ENCODE measurements at regions not wholly inside any gene's neighbourhood (a gene's known extent, or its start where the extent isn't known, plus 50 kb on each side); places are given as distances from the start of the nearest gene placed in this dataset.

DNA sequence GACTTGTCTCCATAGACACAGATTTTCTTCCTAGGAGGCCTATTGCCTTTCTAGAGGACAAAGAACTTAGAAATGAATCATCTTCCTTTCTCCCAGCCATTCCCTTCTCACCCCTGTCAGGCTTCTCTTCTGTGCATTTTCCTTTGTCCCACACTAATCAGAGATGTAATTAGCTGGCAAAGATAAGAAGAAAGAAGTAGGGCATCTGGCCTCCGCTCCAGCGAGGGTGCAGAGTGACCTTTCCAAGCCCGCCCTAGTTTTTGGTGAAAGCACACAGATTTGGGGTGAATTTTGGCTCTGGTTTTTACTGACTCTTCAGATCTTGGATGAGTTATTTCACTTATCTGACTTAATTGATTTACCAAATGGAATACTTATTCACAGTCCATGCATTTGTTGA lies 626.5 kb downstream of the ZEB2 start:
- Histone ChIP-seq H3K36me3 (ENCODE audit: insufficient read depth, low read length) (no peaks in the 10 kb centered on the region), H3K9ac (ENCODE audit: low read depth, low read length) (no peak overlapping the region), H3K27me3 (ENCODE audit: insufficient read depth, low read length) (peaks cover 13% of the 10 kb centered on the region; the same call in 1 of the 2 replicates), H3K27ac (ENCODE audit: low read depth, low read length) (no peak overlapping the region), H3K4me3 (ENCODE audit: low read length) (no peak overlapping the region), H3K9me3 (ENCODE audit: insufficient read depth, low read depth, low read length) (no peaks in the 10 kb centered on the region), H3K4me1 (ENCODE audit: insufficient read depth, low read length) (peaks cover 52% of the 10 kb centered on the region)
- WGBS, result 76% methylated on average over 3 of the region's 3 CpGs

DNA sequence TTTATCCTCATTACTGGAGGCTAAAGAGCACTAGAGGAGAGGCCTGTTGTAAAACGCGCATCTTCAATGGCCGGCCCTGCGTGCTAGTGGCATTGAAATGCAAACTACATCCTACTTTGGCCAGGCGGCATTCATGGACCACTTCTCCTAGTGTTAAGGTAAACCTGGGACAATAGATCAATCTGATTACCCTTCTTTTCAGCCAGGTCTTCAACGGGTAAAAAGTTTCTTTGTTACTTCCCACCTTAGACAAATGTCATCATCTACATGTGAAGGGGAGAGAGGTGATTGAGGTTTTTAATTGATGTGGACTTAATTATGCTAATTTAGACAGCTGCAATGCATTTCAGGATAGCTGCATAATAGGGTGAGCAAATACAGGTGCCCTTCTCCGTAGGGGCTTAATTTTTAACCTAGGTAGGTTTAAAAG lies 628.0 kb downstream of the ZEB2 start:
- WGBS, result under 1% methylated on average over 6 of the region's 7 CpGs
- peaks cover 52% of the 10 kb centered on the region for H3K4me1 ChIP-seq (ENCODE audit: insufficient read depth, low read length)

DNA sequence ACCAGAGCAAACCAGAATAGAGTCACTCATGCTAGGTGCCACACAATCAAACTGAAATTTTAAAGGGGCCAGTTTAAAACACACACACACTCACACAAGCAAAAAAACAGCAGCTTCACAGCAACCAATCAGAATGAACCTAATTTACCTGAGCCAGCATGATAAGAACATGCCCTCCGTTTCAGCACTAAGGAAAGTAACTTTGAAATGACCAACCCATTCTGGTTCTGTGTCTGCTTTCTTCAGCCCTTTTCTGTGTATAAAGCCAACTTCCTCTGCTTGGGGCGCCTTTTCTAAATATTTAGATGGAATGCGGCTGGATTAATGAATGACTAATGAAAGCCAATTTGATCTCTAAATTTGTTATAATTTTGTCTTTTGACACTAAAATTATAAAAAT lies 629.1 kb downstream of the ZEB2 start:
- H3K9me3 ChIP-seq (ENCODE audit: insufficient read depth, low read depth, low read length), result no peaks in the 10 kb centered on the region
- H3K4me3 ChIP-seq (ENCODE audit: low read length), result no peak overlapping the region
- no peak overlapping the region for H3K9ac ChIP-seq (ENCODE audit: low read depth, low read length)
- H3K27ac ChIP-seq (ENCODE audit: low read depth, low read length), result no peak overlapping the region
- no peaks in the 10 kb centered on the region for H3K36me3 ChIP-seq (ENCODE audit: insufficient read depth, low read length)
- 63% methylated on average over 3 of the region's 3 CpGs for WGBS
- peaks cover 52% of the 10 kb centered on the region for H3K4me1 ChIP-seq (ENCODE audit: insufficient read depth, low read length)
- H3K27me3 ChIP-seq (ENCODE audit: insufficient read depth, low read length), result peaks cover 13% of the 10 kb centered on the region; the same call in 1 of the 2 replicates

More for the DNA sequence above, 628.0 kb downstream of the ZEB2 start:
- Histone ChIP-seq H3K27ac (ENCODE audit: low read depth, low read length) (peak overlapping the region; percentile 65; the same call in 1 of the 2 replicates), H3K9me3 (ENCODE audit: insufficient read depth, low read depth, low read length) (no peaks in the 10 kb centered on the region), H3K4me3 (ENCODE audit: low read length) (no peak overlapping the region), H3K9ac (ENCODE audit: low read depth, low read length) (no peak overlapping the region), H3K36me3 (ENCODE audit: insufficient read depth, low read length) (no peaks in the 10 kb centered on the region), H3K27me3 (ENCODE audit: insufficient read depth, low read length) (peaks cover 13% of the 10 kb centered on the region; the same call in 1 of the 2 replicates)

DNA sequence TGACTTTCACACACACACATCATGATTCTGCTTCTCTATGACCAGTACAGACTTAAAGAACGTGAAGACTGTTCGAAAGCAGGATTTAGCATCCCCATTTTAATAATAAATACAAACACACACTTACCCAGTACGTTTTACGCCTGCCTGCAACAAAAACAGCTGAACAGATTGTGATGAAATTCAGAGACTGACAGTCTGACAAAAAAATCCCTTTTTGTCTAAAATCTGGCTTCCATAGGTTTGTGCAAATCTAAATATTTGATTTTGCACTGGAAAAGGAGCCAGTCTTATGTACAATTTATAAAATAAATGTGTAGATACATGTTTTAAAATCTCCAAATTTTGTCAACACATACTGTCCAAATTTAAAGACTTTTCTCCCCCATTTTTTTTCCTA lies 630.7 kb downstream of the ZEB2 start:
- Histone ChIP-seq H3K4me3 (ENCODE audit: low read length) (no peak overlapping the region), H3K36me3 (ENCODE audit: insufficient read depth, low read length) (no peaks in the 10 kb centered on the region), H3K4me1 (ENCODE audit: insufficient read depth, low read length) (peaks cover 45% of the 10 kb centered on the region), H3K27ac (ENCODE audit: low read depth, low read length) (no peak overlapping the region), H3K9ac (ENCODE audit: low read depth, low read length) (no peak overlapping the region), H3K27me3 (ENCODE audit: insufficient read depth, low read length) (peaks cover 13% of the 10 kb centered on the region; the same call in 1 of the 2 replicates), H3K9me3 (ENCODE audit: insufficient read depth, low read depth, low read length) (no peaks in the 10 kb centered on the region)
- 89% methylated on average over 4 of the region's 4 CpGs for WGBS

DNA sequence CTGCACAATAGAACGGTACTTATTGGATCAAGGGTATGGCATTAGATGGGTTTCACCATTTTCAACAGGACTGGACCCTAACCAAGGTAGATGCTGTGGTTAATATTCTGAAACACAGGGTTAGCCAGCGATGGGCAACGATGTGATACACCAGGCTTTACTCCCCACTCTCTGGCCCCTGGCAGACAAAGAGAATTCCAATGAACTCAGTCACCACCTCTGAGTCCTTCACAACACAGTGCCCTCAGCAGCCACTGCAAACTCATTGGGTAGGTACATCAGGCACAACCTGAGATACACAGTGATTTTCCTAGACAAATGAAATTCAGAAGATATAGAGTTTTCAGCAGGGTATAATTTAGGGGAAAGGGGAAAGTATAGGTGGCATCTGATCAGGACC lies 634.5 kb downstream of the ZEB2 start:
- peaks cover 4% of the 10 kb centered on the region; the same call in 1 of the 2 replicates for H3K27me3 ChIP-seq (ENCODE audit: insufficient read depth, low read length)
- WGBS, result 97% methylated on average over 3 of the region's 3 CpGs
- peaks cover 14% of the 10 kb centered on the region for H3K4me1 ChIP-seq (ENCODE audit: insufficient read depth, low read length)

DNA sequence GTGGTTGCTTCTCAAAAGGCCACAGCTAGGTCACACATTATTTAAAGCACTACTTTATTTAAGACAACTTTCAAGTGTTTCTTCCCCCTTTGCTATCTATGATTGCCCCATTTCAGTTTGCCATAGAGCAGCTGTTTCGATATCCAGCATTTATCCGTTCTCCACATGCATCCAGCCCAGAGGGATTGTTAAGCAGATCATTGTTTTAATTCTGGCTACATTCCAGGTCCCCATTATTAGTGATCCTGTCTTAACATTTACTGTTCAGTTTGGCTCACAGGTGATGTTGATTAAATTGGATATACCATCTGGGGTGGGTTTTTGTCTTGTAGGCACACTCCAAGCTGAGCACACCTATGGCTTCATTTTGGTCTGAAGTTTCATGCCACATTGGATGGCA lies 638.7 kb downstream of the ZEB2 start:
- Histone ChIP-seq H3K27ac (ENCODE audit: low read depth, low read length) (no peak overlapping the region), H3K9me3 (ENCODE audit: insufficient read depth, low read depth, low read length) (no peaks in the 10 kb centered on the region), H3K27me3 (ENCODE audit: insufficient read depth, low read length) (no peaks in the 10 kb centered on the region), H3K9ac (ENCODE audit: low read depth, low read length) (no peak overlapping the region), H3K36me3 (ENCODE audit: insufficient read depth, low read length) (no peaks in the 10 kb centered on the region), H3K4me1 (ENCODE audit: insufficient read depth, low read length) (peaks cover 25% of the 10 kb centered on the region), H3K4me3 (ENCODE audit: low read length) (no peak overlapping the region)
- 96% methylated on average over 2 of the region's 2 CpGs for WGBS

More for the DNA sequence above, 634.5 kb downstream of the ZEB2 start:
- no peak overlapping the region for H3K4me3 ChIP-seq (ENCODE audit: low read length)
- H3K27ac ChIP-seq (ENCODE audit: low read depth, low read length), result no peak overlapping the region
- no peaks in the 10 kb centered on the region for H3K36me3 ChIP-seq (ENCODE audit: insufficient read depth, low read length)
- no peak overlapping the region for H3K9ac ChIP-seq (ENCODE audit: low read depth, low read length)
- no peaks in the 10 kb centered on the region for H3K9me3 ChIP-seq (ENCODE audit: insufficient read depth, low read depth, low read length)

DNA sequence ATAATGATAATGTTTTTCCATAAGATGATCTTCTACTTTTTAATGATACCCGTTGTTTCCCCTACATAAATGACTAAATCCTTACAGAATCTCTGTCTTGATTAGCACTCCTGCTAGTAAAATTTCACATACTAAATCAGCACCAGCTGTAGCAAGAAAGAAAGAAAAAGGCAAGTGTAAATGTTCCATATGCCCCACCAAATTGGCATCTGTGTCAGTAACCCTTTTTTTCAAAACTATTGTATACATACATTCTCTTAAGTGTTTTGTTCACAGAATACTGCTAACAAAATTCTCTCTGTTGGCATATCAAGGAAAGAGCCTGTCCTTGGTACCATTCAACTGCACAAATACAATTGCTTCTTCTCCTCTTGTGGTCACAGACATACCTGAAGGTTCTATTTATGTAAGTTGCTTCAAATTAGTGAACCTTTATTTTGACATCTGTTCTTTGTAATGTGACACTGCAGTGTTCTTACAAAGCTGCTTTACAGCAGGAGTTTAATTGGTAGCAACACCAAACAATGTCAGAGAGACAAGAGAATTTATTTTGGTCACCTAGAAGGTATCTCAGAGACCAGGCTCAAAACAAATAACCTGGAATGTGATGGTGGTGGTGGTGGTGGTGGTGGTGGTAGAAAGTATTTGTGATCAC lies 641.9 kb downstream of the ZEB2 start:
- H3K4me1 ChIP-seq (ENCODE audit: insufficient read depth, low read length), result peaks cover 32% of the 10 kb centered on the region
- H3K36me3 ChIP-seq (ENCODE audit: insufficient read depth, low read length), result no peaks in the 10 kb centered on the region
- H3K27me3 ChIP-seq (ENCODE audit: insufficient read depth, low read length), result no peaks in the 10 kb centered on the region
- no peak overlapping the region for H3K4me3 ChIP-seq (ENCODE audit: low read length)
- H3K9me3 ChIP-seq (ENCODE audit: insufficient read depth, low read depth, low read length), result peaks cover 11% of the 10 kb centered on the region
- H3K27ac ChIP-seq (ENCODE audit: low read depth, low read length), result no peak overlapping the region
- 93% methylated on average over 1 of the region's 1 CpG for WGBS
- H3K9ac ChIP-seq (ENCODE audit: low read depth, low read length), result no peak overlapping the region

DNA sequence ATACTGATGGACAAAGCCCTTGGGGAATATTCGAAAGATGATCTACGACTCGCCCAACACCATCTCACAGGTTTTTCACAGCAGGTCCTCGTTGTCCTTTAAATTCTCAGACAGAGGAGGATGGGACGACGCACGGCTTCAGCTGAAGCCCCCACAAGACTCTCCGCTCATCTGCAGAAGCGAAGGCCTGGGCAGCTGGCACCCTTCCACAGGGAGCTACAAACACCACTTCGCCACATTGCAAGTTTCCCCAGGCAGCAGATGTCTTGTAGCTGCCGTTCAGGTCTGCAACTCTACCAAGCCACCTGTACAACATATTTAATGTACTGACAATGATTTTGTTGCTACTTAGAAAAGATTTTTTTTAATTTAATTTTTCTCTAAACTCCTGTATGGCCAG lies 642.9 kb downstream of the ZEB2 start:
- H3K4me1 ChIP-seq (ENCODE audit: insufficient read depth, low read length), result peaks cover 32% of the 10 kb centered on the region
- H3K9me3 ChIP-seq (ENCODE audit: insufficient read depth, low read depth, low read length), result peaks cover 12% of the 10 kb centered on the region
- no peaks in the 10 kb centered on the region for H3K27me3 ChIP-seq (ENCODE audit: insufficient read depth, low read length)
- no peak overlapping the region for H3K4me3 ChIP-seq (ENCODE audit: low read length)
- no peaks in the 10 kb centered on the region for H3K36me3 ChIP-seq (ENCODE audit: insufficient read depth, low read length)
- no peak overlapping the region for H3K9ac ChIP-seq (ENCODE audit: low read depth, low read length)
- no peak overlapping the region for H3K27ac ChIP-seq (ENCODE audit: low read depth, low read length)
- 49% methylated on average over 11 of the region's 11 CpGs for WGBS

DNA sequence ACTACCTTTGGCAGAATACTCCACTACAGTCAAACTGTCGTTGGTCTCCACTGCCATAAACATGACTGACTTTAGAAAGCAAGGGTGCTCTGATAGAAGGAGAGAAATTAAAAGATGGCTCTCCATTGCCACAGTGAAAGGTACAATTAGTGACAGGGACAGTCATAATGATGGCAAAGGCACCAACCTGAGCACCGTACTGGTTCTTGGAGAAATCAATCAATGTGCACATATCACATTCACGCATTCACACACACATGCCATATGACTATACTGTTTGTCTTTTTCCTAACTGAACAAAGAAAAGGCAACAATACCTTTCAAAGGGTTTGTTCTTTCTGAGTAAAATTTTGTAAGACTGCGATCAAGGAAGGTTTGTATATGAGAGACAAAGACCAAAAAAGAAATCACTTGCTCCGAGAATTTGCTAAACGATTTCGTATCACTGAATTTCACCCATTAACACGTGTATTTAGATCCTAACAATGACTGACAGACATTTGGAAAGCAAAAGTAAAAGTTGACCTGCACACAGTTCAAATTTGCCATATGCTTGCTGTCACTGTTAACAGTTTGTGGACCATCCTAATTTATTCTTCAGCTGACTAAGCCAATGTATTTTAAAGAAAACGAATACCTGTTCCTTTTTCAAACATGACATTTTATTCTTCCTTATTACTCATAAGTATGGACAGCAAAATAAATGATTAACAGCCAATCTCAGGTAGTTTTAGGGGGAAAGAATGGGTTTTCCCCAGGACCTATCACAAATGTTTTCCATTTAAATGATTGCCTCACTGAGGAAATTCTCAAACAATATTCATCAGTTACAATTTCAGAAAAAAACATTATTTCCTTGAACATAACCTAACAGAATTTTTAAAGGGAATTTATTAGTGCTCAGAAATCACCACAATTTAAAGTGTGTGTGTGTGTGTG lies 644.4 kb downstream of the ZEB2 start:
- Histone ChIP-seq H3K4me3 (ENCODE audit: low read length) (no peak overlapping the region), H3K36me3 (ENCODE audit: insufficient read depth, low read length) (no peaks in the 10 kb centered on the region), H3K27ac (ENCODE audit: low read depth, low read length) (no peak overlapping the region), H3K4me1 (ENCODE audit: insufficient read depth, low read length) (peaks cover 32% of the 10 kb centered on the region), H3K9me3 (ENCODE audit: insufficient read depth, low read depth, low read length) (peaks cover 22% of the 10 kb centered on the region), H3K9ac (ENCODE audit: low read depth, low read length) (no peak overlapping the region), H3K27me3 (ENCODE audit: insufficient read depth, low read length) (no peaks in the 10 kb centered on the region)
- WGBS, result 80% methylated on average over 9 of the region's 9 CpGs

DNA sequence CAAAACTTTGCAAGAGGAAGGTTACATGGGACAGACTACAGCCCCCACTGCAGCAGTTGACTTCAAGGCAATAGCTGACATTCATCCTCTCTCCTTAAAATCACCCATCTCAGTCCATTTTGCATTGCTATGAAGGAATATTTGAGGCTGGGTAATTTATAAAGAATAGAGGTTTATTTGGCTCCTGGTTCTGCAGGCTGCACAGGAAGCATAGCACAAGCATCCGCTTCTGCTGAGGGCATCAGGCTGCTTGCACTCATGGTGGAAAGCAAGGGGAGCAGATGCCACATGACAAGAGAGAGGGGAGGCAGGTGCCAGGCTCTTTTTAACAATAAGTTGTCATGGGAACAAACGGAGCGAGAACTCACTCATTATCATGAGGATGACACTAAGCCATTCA lies 646.0 kb downstream of the ZEB2 start:
- Histone ChIP-seq H3K9me3 (ENCODE audit: insufficient read depth, low read depth, low read length) (peaks cover 31% of the 10 kb centered on the region), H3K4me3 (ENCODE audit: low read length) (no peak overlapping the region), H3K27ac (ENCODE audit: low read depth, low read length) (no peak overlapping the region), H3K9ac (ENCODE audit: low read depth, low read length) (no peak overlapping the region), H3K27me3 (ENCODE audit: insufficient read depth, low read length) (no peaks in the 10 kb centered on the region), H3K36me3 (ENCODE audit: insufficient read depth, low read length) (no peaks in the 10 kb centered on the region), H3K4me1 (ENCODE audit: insufficient read depth, low read length) (peaks cover 32% of the 10 kb centered on the region)
- WGBS, result 90% methylated on average over 3 of the region's 3 CpGs

DNA sequence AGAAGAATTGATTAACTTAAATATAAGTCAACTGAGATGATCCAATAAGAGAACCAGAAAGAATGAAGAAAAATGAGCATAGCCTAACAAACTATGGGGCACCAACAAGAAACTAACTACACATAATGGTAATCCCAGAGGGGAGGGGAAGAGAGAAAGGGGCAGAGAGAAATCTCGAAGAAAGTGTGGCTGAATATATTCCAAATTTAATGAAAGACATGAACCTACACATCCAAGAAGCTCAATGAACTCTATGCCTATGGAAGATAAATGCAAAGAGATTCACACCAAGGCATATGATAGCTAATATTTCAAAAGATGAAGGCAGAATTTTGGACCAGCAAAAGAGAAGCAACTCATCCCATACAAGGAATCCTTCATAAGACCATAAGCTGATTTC lies 649.2 kb downstream of the ZEB2 start:
- H3K36me3 ChIP-seq (ENCODE audit: insufficient read depth, low read length), result no peaks in the 10 kb centered on the region
- H3K4me3 ChIP-seq (ENCODE audit: low read length), result no peak overlapping the region
- no peak overlapping the region for H3K9ac ChIP-seq (ENCODE audit: low read depth, low read length)
- H3K9me3 ChIP-seq (ENCODE audit: insufficient read depth, low read depth, low read length), result peaks cover 35% of the 10 kb centered on the region
- H3K27me3 ChIP-seq (ENCODE audit: insufficient read depth, low read length), result no peaks in the 10 kb centered on the region
- no CpG with 5 or more reads among the region's 1 CpG for WGBS
- peaks cover 2% of the 10 kb centered on the region for H3K4me1 ChIP-seq (ENCODE audit: insufficient read depth, low read length)
- no peak overlapping the region for H3K27ac ChIP-seq (ENCODE audit: low read depth, low read length)

Measured in HUES64 (cell line).